BLaER1 treated with 17β-estradiol and CSF1 and Interleukin-3, amounts not matched to agents 10 nM and 100 nM (cell line): ENCODE measurements at regions not wholly inside any gene's neighbourhood (a gene's known extent, or its start where the extent isn't known, plus 50 kb on each side); places are given as distances from the start of the nearest gene placed in this dataset.

Source experiments
- H3K27ac ChIP-seq, 11 experiments: shearing (Covaris generic); formaldehyde crosslinking; 2 replicates each; pipeline ENCODE4 v1.8.1; 2022
- H3K27me3 ChIP-seq, 11 experiments: shearing (Covaris generic); formaldehyde crosslinking; 2 replicates each; pipeline ENCODE4 v1.8.1; 2022
- H3K36me3 ChIP-seq, 11 experiments: shearing (Covaris generic); formaldehyde crosslinking; 2 replicates each; pipeline ENCODE4 v1.8.1; 2022
- H3K4me1 ChIP-seq, 10 experiments: shearing (Covaris generic); formaldehyde crosslinking; 2 replicates each; pipeline ENCODE4 v1.8.1; 2022
- H3K4me2 ChIP-seq, 11 experiments: shearing (Covaris generic); formaldehyde crosslinking; 2 replicates each; pipeline ENCODE4 v1.8.1; 2022
- H3K4me3 ChIP-seq, 10 experiments: shearing (Covaris generic); formaldehyde crosslinking; 2 replicates each; pipeline ENCODE4 v1.8.1; 2022
- H3K9ac ChIP-seq, 11 experiments: shearing (Covaris generic); formaldehyde crosslinking; 2 replicates each; pipeline ENCODE4 v1.8.1; 2022
- H3K9me3 ChIP-seq, 11 experiments: shearing (Covaris generic); formaldehyde crosslinking; replicated peaks in 1 of 11; 2 replicates each; pipeline ENCODE4 v1.8.1; 2022
- H4K20me1 ChIP-seq, 11 experiments: shearing (Covaris generic); formaldehyde crosslinking; 2 replicates each; pipeline ENCODE4 v1.8.1; 2022
- Cebpa-rat ChIP-seq, 11 experiments: shearing (Covaris generic); IDR thresholded peaks; 2 replicates each; pipeline ENCODE4 v1.8.1; 2022

DNA sequence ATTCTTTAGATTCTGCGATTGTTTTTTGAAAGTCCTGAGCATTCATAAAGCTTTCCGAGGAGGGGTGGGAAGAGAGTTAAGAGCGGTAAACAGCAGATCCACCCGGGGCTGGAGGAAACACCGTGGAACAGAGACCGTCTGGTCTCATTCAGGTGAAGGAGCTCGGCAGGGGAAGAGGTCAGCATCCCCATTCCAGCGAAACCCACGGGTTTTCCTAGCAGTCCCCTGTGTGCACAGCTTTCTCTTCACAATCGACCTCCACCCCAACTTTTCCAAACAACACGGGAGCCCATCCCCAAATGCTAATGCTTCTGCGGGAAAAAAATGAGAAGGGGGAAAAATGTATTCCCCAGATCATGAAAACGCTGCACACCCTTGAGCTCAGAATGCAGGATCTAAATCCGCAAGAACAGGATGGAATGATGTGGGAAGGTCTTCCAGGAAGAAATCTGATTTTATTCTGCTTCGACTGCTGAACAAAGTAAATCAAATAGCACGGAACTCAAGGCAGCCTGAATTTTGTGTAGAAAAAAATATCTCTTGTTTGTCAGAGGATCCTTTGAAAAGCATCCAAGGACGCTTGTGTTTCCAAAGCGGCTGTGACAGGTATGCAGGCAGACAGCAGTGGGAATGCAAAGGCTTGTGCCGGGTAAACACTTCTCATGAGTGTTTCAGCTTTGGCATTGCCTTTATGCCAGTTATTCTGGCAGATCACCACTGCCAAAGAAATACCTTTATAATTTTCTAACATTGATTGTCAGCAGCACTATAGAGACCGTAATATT lies 128.8 kb downstream of the NDUFA12 start:
- H3K4me1 ChIP-seq, result peaks cover 0 to 11% (median 4%) of the 10 kb centered on the region in 10 experiments; a peak in 5 of 20 replicates
- peaks cover 55 to 63% (median 59%) of the 10 kb centered on the region in 11 experiments for H3K27me3 ChIP-seq
- no peak for TF ChIP-seq Cebpa-rat (IDR thresholded peaks at IDR 0.05)
- H3K27ac ChIP-seq, result no peak overlapping the region
- no peak overlapping the region for H3K4me3 ChIP-seq
- peaks cover 8 to 21% (median 13%) of the 10 kb centered on the region in 11 experiments; a peak in 18 of 22 replicates for H3K9me3 ChIP-seq
- H4K20me1 ChIP-seq, result peaks cover 0 to 19% (median 0%) of the 10 kb centered on the region in 11 experiments; a peak in 5 of 22 replicates
- H3K4me2 ChIP-seq, result no peak overlapping the region
- H3K9ac ChIP-seq, result no peak overlapping the region
- H3K36me3 ChIP-seq, result no peaks in the 10 kb centered on the region

DNA sequence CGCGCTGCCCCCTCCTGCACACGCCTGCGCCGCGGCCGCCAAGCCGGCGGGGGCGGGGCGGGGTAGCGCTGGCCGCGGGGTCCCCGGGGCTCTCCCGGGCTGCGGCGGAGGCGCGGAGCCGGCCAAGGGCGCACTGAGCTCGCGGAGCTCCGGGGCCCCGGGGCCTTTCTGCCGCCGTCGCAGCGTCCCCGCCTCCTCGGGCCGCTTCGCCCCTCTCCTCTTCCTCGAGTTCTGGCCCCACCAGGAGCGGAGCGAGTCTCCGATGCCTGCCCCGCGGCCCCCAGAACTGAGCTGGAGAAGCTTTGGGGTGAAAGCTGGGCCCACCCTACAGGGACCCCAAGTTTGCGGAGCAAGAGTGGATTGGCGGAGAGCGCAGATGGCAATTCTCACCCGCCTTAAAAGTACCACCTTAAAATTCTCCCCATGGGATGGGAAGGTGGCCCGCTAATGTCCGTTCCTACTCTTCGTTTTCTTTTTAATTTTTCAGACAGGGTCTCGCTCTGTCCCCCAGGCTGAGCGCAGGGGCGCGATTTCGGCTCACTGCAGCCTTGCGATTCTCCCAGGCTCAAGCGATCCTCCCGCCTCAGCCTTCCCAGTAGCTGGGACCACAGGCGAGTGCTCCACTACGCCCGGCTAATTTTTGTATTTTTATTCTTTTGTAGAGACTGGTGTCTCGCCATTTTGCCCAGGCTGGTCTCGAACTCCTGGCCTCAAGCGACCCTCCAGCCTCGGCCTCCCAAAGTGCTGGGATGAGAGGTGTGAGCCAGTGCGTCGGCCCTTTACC lies 129.6 kb downstream of the NDUFA12 start:
- no peak overlapping the region for H3K27ac ChIP-seq
- peaks cover 55 to 63% (median 59%) of the 10 kb centered on the region in 11 experiments for H3K27me3 ChIP-seq
- H4K20me1 ChIP-seq, result peaks cover 0 to 19% (median 0%) of the 10 kb centered on the region in 11 experiments; a peak in 5 of 22 replicates
- peaks cover 0 to 11% (median 4%) of the 10 kb centered on the region in 10 experiments; a peak in 5 of 20 replicates for H3K4me1 ChIP-seq
- no peaks in the 10 kb centered on the region for H3K36me3 ChIP-seq
- H3K9me3 ChIP-seq, result peaks cover 8 to 21% (median 13%) of the 10 kb centered on the region in 11 experiments; a peak in 18 of 22 replicates
- peak overlapping the region; percentile 18 to 61 (median 38); a peak in 17 of 20 replicates for H3K4me3 ChIP-seq
- no peak overlapping the region for H3K9ac ChIP-seq
- no peak for TF ChIP-seq Cebpa-rat (IDR thresholded peaks at IDR 0.05)
- peak overlapping the region in 10 of 11 experiments; percentile 28 to 62 (median 52); a peak in 17 of 22 replicates for H3K4me2 ChIP-seq

DNA sequence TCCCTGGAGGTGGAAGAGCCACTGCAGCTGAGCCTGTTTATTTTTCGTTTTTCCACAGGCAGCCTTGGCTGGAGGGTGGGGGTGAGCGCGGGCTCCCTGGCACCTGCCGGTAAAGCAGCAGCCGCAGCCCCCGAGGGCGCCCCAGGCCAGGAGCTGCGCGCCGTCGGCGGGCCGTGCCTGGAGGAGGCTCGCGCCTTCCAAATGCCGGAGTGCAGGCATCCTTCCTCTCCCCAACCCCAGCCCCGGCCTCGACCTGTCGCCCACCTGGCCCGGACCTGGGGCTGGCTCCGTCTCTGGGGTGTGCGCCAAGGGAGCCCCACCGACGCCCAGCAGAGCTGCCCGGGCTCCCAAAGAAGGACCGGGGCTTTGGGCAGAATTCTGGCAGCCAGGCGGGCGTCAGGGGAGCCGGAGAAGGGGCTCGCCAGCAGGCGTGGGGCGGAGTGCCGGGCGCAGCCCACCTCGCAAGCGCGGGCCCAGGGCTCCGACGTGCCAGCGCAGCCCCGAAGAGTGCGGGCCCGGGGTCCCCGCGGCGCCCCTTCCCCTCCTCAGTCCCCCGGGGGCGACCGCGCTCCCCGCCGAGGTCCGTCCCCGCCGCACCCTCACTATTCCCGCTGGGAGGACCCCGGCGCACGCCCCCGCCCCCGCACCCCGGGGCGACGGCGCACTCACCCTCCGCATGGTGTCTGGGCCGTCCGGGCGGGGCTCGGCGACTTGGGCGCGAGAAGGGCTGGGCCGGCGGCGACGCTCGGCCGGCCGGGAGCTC lies 130.3 kb downstream of the NDUFA12 start:
- Histone ChIP-seq H3K27me3 (peaks cover 55 to 63% (median 59%) of the 10 kb centered on the region in 11 experiments), H4K20me1 (peaks cover 0 to 19% (median 0%) of the 10 kb centered on the region in 11 experiments; a peak in 5 of 22 replicates), H3K4me3 (peak overlapping the region; percentile 18 to 61 (median 38); a peak in 16 of 20 replicates), H3K27ac (no peak overlapping the region), H3K9me3 (peaks cover 8 to 21% (median 13%) of the 10 kb centered on the region in 11 experiments; a peak in 18 of 22 replicates), H3K4me2 (peak overlapping the region in 10 of 11 experiments; percentile 28 to 62 (median 52); a peak in 17 of 22 replicates), H3K9ac (no peak overlapping the region), H3K4me1 (peaks cover 0 to 11% (median 4%) of the 10 kb centered on the region in 10 experiments; a peak in 5 of 20 replicates), H3K36me3 (no peaks in the 10 kb centered on the region)
- no peak for TF ChIP-seq Cebpa-rat (IDR thresholded peaks at IDR 0.05)

DNA sequence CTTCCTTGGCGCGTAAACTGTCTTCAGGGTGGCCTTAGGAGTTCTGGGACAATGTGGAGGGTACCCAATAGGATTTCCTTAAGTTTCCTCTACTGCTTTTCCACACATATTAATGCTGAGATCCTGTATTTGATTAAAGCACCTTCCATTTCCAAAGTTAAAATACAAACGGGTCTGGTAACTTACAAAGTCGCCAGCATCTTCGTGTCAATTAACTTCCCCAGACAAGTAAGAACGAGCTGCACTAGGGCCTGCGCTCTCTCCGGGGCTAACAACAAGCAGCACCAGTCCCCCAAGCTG lies 130.9 kb downstream of the NDUFA12 start:
- TF ChIP-seq Cebpa-rat (IDR thresholded peaks at IDR 0.05), result no peak
- Histone ChIP-seq H3K36me3 (no peaks in the 10 kb centered on the region), H3K27me3 (peaks cover 55 to 63% (median 59%) of the 10 kb centered on the region in 11 experiments), H4K20me1 (peaks cover 0 to 19% (median 0%) of the 10 kb centered on the region in 11 experiments; a peak in 5 of 22 replicates), H3K9me3 (peaks cover 8 to 21% (median 13%) of the 10 kb centered on the region in 11 experiments; a peak in 18 of 22 replicates), H3K9ac (no peak overlapping the region), H3K4me2 (no peak overlapping the region), H3K4me3 (peak overlapping the region in 2 of 10 experiments; percentile 43 to 61; a peak in 1 of 20 replicates), H3K4me1 (peaks cover 0 to 11% (median 4%) of the 10 kb centered on the region in 10 experiments; a peak in 5 of 20 replicates), H3K27ac (no peak overlapping the region)

DNA sequence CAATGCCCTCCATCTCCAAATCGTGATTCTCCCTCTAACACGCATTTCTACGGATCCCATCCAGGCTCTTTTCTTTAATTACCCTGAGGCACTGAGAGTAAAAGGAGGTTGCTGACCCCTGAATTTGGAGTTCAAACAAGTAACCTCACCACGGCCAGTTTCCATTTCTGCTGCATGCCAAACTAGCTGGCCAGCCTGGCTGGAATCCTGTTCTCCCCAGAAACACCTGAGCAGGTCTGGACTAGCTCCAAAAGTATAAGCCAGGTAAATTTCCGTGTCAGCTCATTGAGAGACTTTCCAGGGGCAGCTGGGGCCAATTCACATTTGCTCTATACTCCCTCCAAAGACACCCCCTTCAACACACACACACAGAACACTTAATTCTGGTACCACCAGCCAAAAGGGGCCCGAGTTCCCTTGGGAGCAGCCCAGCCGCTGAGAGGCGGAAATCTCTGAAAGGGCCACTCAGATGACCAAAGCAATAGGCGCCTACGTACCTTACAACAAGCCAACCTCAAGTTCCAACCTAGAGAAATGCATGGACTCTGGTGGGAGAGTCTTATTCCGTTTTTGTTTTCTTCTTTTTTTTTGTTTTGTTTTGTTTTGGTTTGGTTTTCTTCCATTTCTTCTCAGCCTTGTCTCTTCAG lies 131.4 kb downstream of the NDUFA12 start:
- Histone ChIP-seq H3K4me3 (no peak overlapping the region), H3K27me3 (peaks cover 55 to 63% (median 59%) of the 10 kb centered on the region in 11 experiments), H4K20me1 (peaks cover 0 to 19% (median 0%) of the 10 kb centered on the region in 11 experiments; a peak in 5 of 22 replicates), H3K36me3 (no peaks in the 10 kb centered on the region), H3K4me2 (no peak overlapping the region), H3K27ac (no peak overlapping the region), H3K9me3 (peaks cover 8 to 21% (median 13%) of the 10 kb centered on the region in 11 experiments; a peak in 18 of 22 replicates), H3K4me1 (peaks cover 0 to 11% (median 4%) of the 10 kb centered on the region in 10 experiments; a peak in 5 of 20 replicates), H3K9ac (no peak overlapping the region)
- TF ChIP-seq Cebpa-rat (IDR thresholded peaks at IDR 0.05), result no peak

DNA sequence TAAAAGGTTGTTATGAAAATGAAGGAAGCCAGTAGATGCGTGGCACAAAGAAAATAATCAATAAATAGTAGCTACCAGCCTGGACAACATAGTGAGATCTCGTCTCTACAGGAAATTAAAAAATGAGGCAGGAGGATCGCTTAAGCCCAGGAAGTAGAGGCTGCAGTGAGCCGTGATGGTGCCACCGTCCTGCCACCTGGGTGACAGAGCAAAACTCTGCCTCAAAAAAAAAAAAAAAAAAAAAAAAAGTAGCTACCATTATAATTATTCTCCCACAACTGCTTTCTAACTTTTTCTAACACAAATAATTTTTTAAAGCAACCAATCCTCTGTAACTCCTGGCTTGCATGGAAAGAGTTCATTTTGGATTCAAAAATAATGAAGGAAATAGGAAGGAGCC lies 133.0 kb downstream of the NDUFA12 start:
- Histone ChIP-seq H3K4me3 (no peak overlapping the region), H3K36me3 (no peaks in the 10 kb centered on the region), H4K20me1 (peaks cover 0 to 19% (median 0%) of the 10 kb centered on the region in 11 experiments; a peak in 5 of 22 replicates), H3K27ac (no peak overlapping the region), H3K4me1 (peaks cover 0 to 11% (median 4%) of the 10 kb centered on the region in 10 experiments; a peak in 5 of 20 replicates), H3K9me3 (peaks cover 8 to 21% (median 13%) of the 10 kb centered on the region in 11 experiments; a peak in 18 of 22 replicates), H3K4me2 (no peak overlapping the region), H3K9ac (no peak overlapping the region), H3K27me3 (peaks cover 48 to 53% (median 51%) of the 10 kb centered on the region in 11 experiments)
- no peak for TF ChIP-seq Cebpa-rat (IDR thresholded peaks at IDR 0.05)

DNA sequence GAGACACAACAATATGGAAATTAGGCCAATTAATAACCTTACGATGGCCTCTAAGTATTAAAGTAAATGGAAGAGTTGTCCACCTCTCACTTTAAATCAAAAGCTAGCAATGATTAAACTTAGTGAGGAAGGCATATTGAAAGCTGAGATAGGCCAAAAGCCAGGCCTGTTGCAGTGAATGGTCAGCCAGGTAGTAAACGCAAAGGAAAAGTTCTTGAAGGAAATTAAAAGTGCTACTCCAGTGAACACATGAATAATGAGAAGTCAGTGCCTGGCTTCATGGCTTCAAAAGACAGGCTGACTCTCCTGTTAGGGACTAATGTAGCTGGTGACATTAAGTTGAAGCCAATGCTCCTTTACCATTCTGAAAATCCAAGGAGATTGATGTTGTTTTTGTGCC lies 135.3 kb downstream of the NDUFA12 start:
- Histone ChIP-seq H3K27me3 (peaks cover 25 to 30% (median 27%) of the 10 kb centered on the region in 11 experiments), H3K4me2 (no peak overlapping the region), H3K9me3 (peaks cover 0 to 12% (median 4%) of the 10 kb centered on the region in 11 experiments; a peak in 9 of 22 replicates), H3K9ac (no peak overlapping the region), H3K4me1 (peaks cover 0 to 2% (median 0%) of the 10 kb centered on the region in 10 experiments; a peak in 4 of 20 replicates), H3K36me3 (no peaks in the 10 kb centered on the region), H4K20me1 (peaks cover 0 to 8% (median 0%) of the 10 kb centered on the region in 11 experiments; a peak in 4 of 22 replicates), H3K4me3 (no peak overlapping the region), H3K27ac (no peak overlapping the region)
- TF ChIP-seq Cebpa-rat (IDR thresholded peaks at IDR 0.05), result no peak
